ENCODE measurements at regions not wholly inside any gene's neighbourhood (a gene's known extent, or its start where the extent isn't known, plus 50 kb on each side); places are given as distances from the start of the nearest gene placed in this dataset.

DNA sequence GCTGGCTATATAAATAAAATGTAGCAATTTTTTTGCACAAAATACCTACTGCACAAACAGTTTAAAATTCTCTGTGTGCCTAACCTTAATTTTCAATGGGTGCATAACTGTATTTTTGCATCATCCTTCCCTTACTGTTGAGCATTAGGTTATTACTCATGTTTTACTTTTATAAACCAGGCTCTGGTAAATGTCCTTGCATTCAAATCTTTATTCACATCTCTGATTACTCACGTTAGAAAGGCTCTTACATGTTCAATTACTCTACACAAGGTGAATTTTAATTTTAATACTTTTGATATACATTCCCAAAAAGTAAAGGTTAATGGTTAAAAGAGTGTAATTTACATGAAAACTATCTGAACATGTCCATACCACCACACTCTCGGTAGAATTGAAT, 246.1 kb downstream of the PRELID2 start:
- TF ChIP-seq, protein P1, sequence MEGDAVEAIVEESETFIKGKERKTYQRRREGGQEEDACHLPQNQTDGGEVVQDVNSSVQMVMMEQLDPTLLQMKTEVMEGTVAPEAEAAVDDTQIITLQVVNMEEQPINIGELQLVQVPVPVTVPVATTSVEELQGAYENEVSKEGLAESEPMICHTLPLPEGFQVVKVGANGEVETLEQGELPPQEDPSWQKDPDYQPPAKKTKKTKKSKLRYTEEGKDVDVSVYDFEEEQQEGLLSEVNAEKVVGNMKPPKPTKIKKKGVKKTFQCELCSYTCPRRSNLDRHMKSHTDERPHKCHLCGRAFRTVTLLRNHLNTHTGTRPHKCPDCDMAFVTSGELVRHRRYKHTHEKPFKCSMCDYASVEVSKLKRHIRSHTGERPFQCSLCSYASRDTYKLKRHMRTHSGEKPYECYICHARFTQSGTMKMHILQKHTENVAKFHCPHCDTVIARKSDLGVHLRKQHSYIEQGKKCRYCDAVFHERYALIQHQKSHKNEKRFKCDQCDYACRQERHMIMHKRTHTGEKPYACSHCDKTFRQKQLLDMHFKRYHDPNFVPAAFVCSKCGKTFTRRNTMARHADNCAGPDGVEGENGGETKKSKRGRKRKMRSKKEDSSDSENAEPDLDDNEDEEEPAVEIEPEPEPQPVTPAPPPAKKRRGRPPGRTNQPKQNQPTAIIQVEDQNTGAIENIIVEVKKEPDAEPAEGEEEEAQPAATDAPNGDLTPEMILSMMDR (IDR thresholded peaks at IDR 0.05; ENCODE audit: borderline replicate concordance, extremely low read depth, low read length, poor library complexity, severe bottlenecking) = no peak
- no peak for TF ChIP-seq EZH2 (IDR thresholded peaks at IDR 0.05; ENCODE audit: borderline replicate concordance, low read depth, low read length, severe bottlenecking)
